ENCODE measurements at regions not wholly inside any gene's neighbourhood (a gene's known extent, or its start where the extent isn't known, plus 50 kb on each side); places are given as distances from the start of the nearest gene placed in this dataset.
A peak's percentile ranks its signal among the peaks of the same experiment; 100 is the strongest.

- peak; percentile 26 for ATAC-seq
- intact Hi-C loops (cut with DNase I), result no loop called here
- no peak for DNase-seq (ENCODE audit: missing footprints)
These were observed 107.2 kb upstream of the WLS start for GRCh38 chr1:68339505-68339904.

GRCh38 chr1:68338081-68338480, 105.8 kb upstream of the WLS start:
- ATAC-seq (no peak), DNase-seq (ENCODE audit: missing footprints) (no peak)
- intact Hi-C loops (cut with DNase I), result no loop called here

DNA sequence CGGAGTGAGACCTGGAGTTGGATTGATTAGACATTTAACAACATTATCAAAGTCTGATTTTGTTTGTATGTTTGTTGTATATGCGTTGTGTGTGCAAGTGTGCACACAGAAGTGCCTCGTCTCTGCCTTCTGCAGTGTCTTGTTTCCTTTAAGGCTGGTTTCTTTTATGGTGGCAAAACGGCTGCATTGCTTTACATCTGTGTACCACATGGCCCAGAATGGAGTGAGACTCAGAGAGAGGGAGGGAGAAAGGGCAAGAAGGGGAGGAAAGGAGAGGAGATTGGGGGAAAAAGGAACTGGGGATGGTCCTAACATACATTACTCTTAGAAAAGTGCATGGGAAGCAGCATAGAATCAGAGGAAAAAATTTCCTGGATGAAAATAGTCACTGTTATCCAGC, 99.7 kb upstream of the WLS start:
- no peak for ATAC-seq

DNA sequence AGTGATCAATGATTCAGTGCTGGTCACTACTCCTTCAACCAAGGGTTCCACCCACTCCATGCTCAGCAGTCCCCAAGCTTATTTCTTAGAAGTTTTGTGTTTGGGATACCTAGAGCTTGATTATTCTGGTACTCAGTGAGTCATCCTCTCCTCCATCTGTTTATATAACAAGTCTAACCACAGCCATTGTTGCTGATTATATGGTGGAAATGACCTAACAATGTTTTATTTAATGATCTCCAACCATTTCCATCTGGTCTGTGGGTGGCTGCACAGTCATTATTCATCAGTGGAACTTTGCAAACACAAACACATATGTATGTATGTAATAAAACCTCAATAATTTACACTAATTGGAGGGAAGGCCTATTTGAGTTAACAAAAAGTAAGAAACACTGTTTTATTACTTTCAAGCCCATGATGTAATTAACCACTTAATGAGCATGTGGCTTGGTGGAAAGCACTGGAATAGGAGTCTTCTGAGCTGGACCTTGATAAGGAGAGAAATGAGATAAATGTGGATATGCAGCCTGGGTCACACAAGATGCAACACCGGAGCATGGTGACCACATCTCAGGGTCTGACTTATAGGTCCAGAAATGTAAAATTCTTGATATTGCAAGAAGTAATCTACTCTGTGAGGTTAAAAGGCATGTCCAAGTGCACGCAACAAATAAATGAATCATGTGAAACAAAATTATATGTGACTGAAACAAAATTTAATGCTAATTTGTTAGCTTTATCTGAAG, 99.0 kb upstream of the WLS start:
- ATAC-seq (no peak), DNase-seq (ENCODE audit: missing footprints) (no peak)
- intact Hi-C loops (cut with DNase I), result no loop called here

More for the DNA sequence above, 99.7 kb upstream of the WLS start:
- DNase-seq (ENCODE audit: missing footprints), result no peak
- intact Hi-C loops (cut with DNase I), result no loop called here

DNA sequence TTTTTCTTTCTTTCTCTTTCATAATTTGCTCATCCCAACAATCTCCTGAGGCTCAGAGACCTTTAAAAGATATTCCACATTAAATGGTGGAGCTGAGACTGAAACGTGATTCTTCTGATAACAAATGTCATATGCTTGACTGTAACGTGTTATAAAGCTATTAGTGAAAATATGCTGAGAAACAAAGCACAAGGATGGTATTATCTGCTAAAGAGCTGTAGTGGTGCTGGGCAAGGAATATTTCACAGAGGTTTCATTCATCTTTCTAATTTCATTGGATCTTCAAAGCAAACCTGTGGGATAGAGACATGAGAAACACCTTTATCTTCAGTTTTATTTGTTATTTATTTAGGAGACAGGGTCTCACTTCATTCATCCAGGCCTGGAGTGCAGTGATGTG, 98.1 kb upstream of the WLS start:
- intact Hi-C loops (cut with DNase I), result no loop called here
- DNase-seq (ENCODE audit: missing footprints) (no peak), ATAC-seq (no peak)

- ATAC-seq (no peak), DNase-seq (ENCODE audit: missing footprints) (no peak)
- intact Hi-C loops (cut with DNase I), result no loop called here
These were observed 96.9 kb upstream of the WLS start for GRCh38 chr1:68329096-68329835.

DNA sequence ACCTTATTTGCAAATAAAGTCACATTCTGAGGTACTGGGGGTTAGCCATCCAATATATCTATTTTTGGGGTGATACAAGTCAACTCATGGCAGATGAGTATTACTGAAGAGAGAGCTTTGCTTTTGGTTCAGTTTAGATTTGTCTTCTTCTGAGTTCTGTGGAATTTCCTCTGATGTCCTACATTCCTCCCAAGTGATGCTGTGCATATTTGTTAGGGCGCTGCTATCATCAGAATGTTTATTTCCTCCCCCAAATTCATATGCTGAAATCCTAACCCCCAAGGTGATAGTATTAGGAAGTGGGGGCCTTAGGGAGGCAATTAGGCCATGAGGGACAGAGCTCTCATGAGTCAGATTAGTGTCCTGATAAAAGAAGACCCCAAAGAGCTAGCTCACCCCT, 96.2 kb upstream of the WLS start:
- DNase-seq (ENCODE audit: missing footprints), result no peak
- no peak for ATAC-seq
- intact Hi-C loops (cut with DNase I), result no loop called here

- no peak for DNase-seq (ENCODE audit: missing footprints)
- ATAC-seq, result peak; percentile 65
- intact Hi-C loops (cut with DNase I), result no loop called here
These were observed 95.1 kb upstream of the WLS start for GRCh38 chr1:68327414-68327813.

DNA sequence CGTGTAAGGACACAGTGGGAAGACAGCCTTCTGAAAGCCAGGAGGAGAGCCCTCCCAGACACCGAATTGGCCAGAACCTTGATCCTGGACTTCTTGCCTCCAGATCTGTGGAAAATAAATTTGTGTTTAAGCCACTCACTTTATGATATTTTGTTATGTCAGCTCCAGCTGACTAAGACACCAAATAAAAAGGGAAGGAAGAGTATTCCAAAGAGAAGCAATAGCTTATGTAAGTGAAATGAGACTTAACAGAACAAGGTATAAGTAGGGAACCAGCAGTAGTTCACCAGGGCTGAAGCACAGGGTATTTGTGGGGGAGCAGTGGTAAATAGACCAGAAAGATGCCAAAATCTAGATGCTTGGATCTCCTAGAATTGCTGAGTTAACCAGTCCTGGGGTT, 94.2 kb upstream of the WLS start:
- ATAC-seq (no peak), DNase-seq (ENCODE audit: missing footprints) (no peak)
- intact Hi-C loops (cut with DNase I), result no loop called here

DNA sequence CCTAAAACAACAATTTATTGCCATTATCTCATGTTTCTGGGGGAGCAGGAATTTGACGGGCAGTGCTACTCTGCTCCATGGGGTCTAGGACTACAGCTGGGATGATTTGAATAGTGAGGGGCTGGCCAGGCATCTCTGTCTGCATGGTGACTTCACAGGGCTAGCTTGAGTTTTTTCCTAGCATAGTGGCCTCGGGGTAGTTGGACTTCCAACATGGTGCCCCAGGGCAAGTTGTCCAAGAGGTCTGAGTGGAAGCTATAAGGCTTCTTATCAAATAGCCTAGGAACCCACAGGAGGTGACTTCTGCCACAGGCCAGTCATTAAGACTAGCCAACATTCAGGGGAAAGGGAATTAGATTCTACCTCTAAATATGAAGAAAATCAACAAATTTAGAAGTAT, 92.0 kb upstream of the WLS start:
- ATAC-seq, result no peak
- intact Hi-C loops (cut with DNase I), result loop anchor here (5.0 kb wide), 1 partner anchor 92 kb away; the partner anchor contains the start of gene WLS

DNA sequence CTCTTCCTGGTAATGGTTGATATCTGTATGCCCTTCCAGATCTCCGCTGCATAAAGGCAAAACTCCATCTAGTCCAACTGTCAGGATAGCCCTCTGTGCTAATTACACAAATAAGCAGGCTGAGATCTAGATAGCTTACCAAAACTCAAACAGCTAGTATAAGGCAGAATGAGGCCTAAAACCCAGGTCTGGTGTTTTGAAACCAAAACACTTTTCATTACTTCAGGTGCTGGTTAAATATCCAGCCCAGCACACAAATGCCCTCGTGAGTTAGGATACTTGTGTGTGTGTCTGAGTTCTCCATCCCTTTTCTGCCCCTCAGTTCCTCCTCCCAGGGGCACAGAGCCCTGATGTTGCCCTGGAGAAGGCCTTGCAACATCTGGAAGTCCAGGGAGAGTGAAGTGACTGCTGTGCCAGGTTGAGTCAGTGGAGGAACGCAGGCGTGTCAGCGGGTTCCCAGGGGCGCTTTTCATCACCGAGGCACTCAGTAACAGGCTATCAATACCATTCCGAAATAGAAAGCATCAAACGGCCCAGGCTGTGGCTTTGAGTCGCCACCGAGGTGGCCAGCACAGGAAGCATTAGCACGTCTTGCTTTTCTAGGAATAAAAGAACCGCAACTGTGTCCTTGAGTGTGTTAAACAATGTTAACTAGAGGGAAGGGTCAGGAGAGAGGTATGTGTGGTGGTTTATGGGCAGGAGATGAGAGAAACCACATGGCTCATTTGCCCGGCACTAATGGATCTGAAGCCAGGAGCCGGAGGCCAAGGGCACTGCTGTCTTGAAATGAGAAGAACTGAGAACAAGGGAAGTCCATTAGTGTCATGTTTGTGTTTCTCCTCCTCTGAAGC, 90.7 kb upstream of the WLS start:
- ATAC-seq (no peak), DNase-seq (ENCODE audit: missing footprints) (no peak)
- intact Hi-C loops (cut with DNase I), result loop anchor here (5.0 kb wide), 1 partner anchor 91 kb away; the partner anchor contains the start of gene WLS

More for the DNA sequence above, 92.0 kb upstream of the WLS start:
- DNase-seq (ENCODE audit: missing footprints), result no peak

- intact Hi-C loops (cut with DNase I), result loop anchor here (5.0 kb wide), 1 partner anchor 90 kb away; the partner anchor contains the start of gene WLS
- no peak for ATAC-seq
- DNase-seq (ENCODE audit: missing footprints), result no peak
These were observed 89.8 kb upstream of the WLS start for GRCh38 chr1:68322096-68322495.

GRCh38 chr1:68321084-68321685, 88.9 kb upstream of the WLS start:
- intact Hi-C loops (cut with DNase I), result loop anchor here (1.0 to 5.0 kb wide), 2 partner anchors 89 to 201 kb away; partner anchors contain the start of gene WLS
- DNase-seq (ENCODE audit: missing footprints) (peak; percentile 72), ATAC-seq (peak; percentile 89)

DNA sequence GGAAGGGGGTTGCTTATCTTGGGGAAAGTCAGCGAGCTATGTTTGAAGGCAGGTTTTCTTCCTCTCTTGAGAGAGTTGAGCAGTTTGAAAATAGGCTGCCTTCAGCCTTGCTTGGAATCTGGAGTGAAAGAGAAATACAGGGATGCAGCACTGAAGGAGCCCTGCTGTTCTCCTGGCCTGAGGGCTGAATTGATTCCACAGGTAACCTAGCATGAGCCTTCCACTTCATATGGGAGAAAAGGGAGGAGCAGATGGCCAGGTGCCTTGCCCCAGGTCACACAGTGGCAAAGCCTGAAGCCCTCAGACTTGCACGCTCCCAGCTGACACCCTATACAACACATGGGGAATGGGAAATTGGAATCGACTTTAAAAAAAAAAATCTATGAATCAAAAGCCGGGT, 88.0 kb upstream of the WLS start:
- no peak for ATAC-seq
- no peak for DNase-seq (ENCODE audit: missing footprints)
- intact Hi-C loops (cut with DNase I), result loop anchor here (5.0 kb wide), 1 partner anchor 88 kb away; the partner anchor contains the start of gene WLS

- intact Hi-C loops (cut with DNase I), result loop anchor here (5.0 kb wide), 1 partner anchor 88 kb away; the partner anchor contains the start of gene WLS
- DNase-seq (ENCODE audit: missing footprints) (no peak), ATAC-seq (no peak)
These were observed 87.6 kb upstream of the WLS start for GRCh38 chr1:68319907-68320306.

GRCh38 chr1:68317543-68317942, 85.2 kb upstream of the WLS start:
- no peak for ATAC-seq
- DNase-seq (ENCODE audit: missing footprints), result no peak
- intact Hi-C loops (cut with DNase I), result no loop called here

- ATAC-seq (no peak), DNase-seq (ENCODE audit: missing footprints) (no peak)
- intact Hi-C loops (cut with DNase I), result no loop called here
These were observed 81.9 kb upstream of the WLS start for GRCh38 chr1:68314151-68314780.

DNA sequence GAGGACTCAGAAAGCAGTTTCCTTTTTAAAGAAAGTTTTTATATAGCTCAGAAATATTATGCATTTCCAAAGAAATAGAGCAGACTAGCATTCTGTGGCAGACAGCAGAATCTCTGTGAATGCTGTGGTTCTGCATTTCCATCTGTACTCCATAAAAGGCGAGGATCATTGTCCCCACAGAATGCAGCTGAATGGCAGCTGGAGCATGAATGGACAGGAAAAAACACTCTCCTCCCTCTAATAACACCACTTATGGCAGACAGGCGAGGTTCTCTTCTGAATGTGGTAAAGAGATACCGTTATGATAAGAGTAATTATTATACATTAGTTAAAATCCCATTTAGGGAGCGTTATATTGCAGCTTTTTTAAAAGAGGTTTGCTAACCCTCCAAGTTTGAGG, 81.4 kb upstream of the WLS start:
- no peak for DNase-seq (ENCODE audit: missing footprints)
- ATAC-seq, result no peak
- intact Hi-C loops (cut with DNase I), result no loop called here
